H1 (cell line): ENCODE measurements at regions not wholly inside any gene's neighbourhood (a gene's known extent, or its start where the extent isn't known, plus 50 kb on each side); places are given as distances from the start of the nearest gene placed in this dataset.

Experiments used
- CTCF ChIP-seq, 3 experiments: IDR thresholded peaks; 1 replicate in 2 of 3; 2 replicates in 1 of 3; pipeline versions ENCODE4 v1.5.1 to v1.6.1; 2011; ENCODE audit warnings: low read length in 3 of 3, mild to moderate bottlenecking in 3 of 3, inconsistent platforms in 2 of 3, low read depth in 1 of 3, moderate library complexity in 1 of 3; ENCODE audit not compliant: insufficient read depth in 1 of 3; ENCODE audit errors: control extremely low read depth in 1 of 3
- EP300 ChIP-seq, 2 experiments: IDR thresholded peaks; 1 replicate in 1 of 2; 2 replicates in 1 of 2; pipeline ENCODE4 v1.6.1; 2011 to 2012; ENCODE audit warnings: low read depth in 2 of 2, low read length in 2 of 2, mild to moderate bottlenecking in 2 of 2, borderline replicate concordance in 1 of 2, inconsistent platforms in 1 of 2, moderate library complexity in 1 of 2
- HDAC6 ChIP-seq: IDR thresholded peaks from one replicate; pipeline ENCODE4 v1.7.1; 2012; ENCODE audit warnings: low read depth, mild to moderate bottlenecking, inconsistent platforms, low read length, moderate library complexity
- RBBP5 ChIP-seq: IDR thresholded peaks from 2 replicates; pipeline ENCODE4 v1.7.1; 2012; ENCODE audit warnings: low read depth, mild to moderate bottlenecking, inconsistent platforms, low read length, moderate library complexity, borderline replicate concordance
- RFX5 ChIP-seq: IDR thresholded peaks from 2 replicates; pipeline ENCODE4 v1.6.1; 2011; ENCODE audit warnings: low read depth, low read length, improper control_type of control experiment, borderline replicate concordance
- TBP ChIP-seq: IDR thresholded peaks from 2 replicates; pipeline ENCODE4 v1.6.1; 2011; ENCODE audit warnings: low read depth, low read length, improper control_type of control experiment
- ZNF274 ChIP-seq: IDR thresholded peaks from 2 replicates; pipeline ENCODE4 v1.7.0; 2012; ENCODE audit warnings: low read length, borderline replicate concordance; ENCODE audit errors: extremely low read depth

- TF ChIP-seq EP300 (IDR thresholded peaks at IDR 0.05; ENCODE audit: borderline replicate concordance in 1 of 2, low read depth in 2 of 2, low read length in 2 of 2) (no peak), HDAC6 (no peak), RFX5 (no peak), CTCF (IDR thresholded peaks at IDR 0.05; ENCODE audit: control extremely low read depth in 1 of 3, insufficient read depth in 1 of 3, low read depth in 1 of 3, low read length in 3 of 3) (no peak), RBBP5 (no peak), TBP (no peak), ZNF274 (no peak)
These were observed 106.8 kb upstream of the BCL2L14 start (continued) for GRCh38 chr12:11963841-11964471.
